ENCODE measurements at regions not wholly inside any gene's neighbourhood (a gene's known extent, or its start where the extent isn't known, plus 50 kb on each side); places are given as distances from the start of the nearest gene placed in this dataset.

- TF ChIP-seq ESRRG (CRISPR knock-in tag; IDR thresholded peaks at IDR 0.05) (no peak), TOX (CRISPR knock-in tag; IDR thresholded peaks at IDR 0.05; ENCODE audit: borderline replicate concordance) (no peak), CREB5 (CRISPR knock-in tag; IDR thresholded peaks at IDR 0.05; ENCODE audit: low read depth) (no peak), TCF4 (CRISPR knock-in tag; IDR thresholded peaks at IDR 0.05; ENCODE audit: borderline replicate concordance) (no peak), ZC3H10 (CRISPR knock-in tag; IDR thresholded peaks at IDR 0.05) (no peak), BACH2 (CRISPR knock-in tag; IDR thresholded peaks at IDR 0.05; ENCODE audit: borderline replicate concordance) (no peak), RARB (CRISPR knock-in tag; IDR thresholded peaks at IDR 0.05) (no peak), CSRNP3 (CRISPR knock-in tag; IDR thresholded peaks at IDR 0.05) (no peak), CSDC2 (CRISPR knock-in tag; IDR thresholded peaks at IDR 0.05) (no peak), ZFP3 (CRISPR knock-in tag; IDR thresholded peaks at IDR 0.05) (no peak), ZNF8 (CRISPR knock-in tag; IDR thresholded peaks at IDR 0.05) (no peak)
Measured at GRCh38 chr10:44182909-44183308, 202.0 kb downstream of the CXCL12 start (continued).

- TF ChIP-seq OSR1 (CRISPR knock-in tag; IDR thresholded peaks at IDR 0.05) = no peak
- ATAC-seq = peak; percentile 75
Measured at GRCh38 chr10:44180321-44181168, 204.4 kb downstream of the CXCL12 start.

- no peak for ATAC-seq
- TF ChIP-seq CSRNP3 (CRISPR knock-in tag; IDR thresholded peaks at IDR 0.05) = no peak
- no peak for TF ChIP-seq TCF4 (CRISPR knock-in tag; IDR thresholded peaks at IDR 0.05; ENCODE audit: borderline replicate concordance)
Measured at GRCh38 chr10:44178856-44179255, 206.0 kb downstream of the CXCL12 start.

GRCh38 chr10:44178281-44178680 lies 206.6 kb downstream of the CXCL12 start:
- no peak for ATAC-seq
- TF ChIP-seq CSDC2 (CRISPR knock-in tag; IDR thresholded peaks at IDR 0.05) (no peak), CREB5 (CRISPR knock-in tag; IDR thresholded peaks at IDR 0.05; ENCODE audit: low read depth) (no peak), OSR1 (CRISPR knock-in tag; IDR thresholded peaks at IDR 0.05) (no peak), TOX (CRISPR knock-in tag; IDR thresholded peaks at IDR 0.05; ENCODE audit: borderline replicate concordance) (no peak), ESRRG (CRISPR knock-in tag; IDR thresholded peaks at IDR 0.05) (no peak), RARB (CRISPR knock-in tag; IDR thresholded peaks at IDR 0.05) (no peak), ZNF565 (CRISPR knock-in tag; conservative IDR thresholded peaks at IDR 0.05; ENCODE audit: low read depth) (no peak), ZNF8 (CRISPR knock-in tag; IDR thresholded peaks at IDR 0.05) (no peak), PPARA (CRISPR knock-in tag; IDR thresholded peaks at IDR 0.05; ENCODE audit: borderline replicate concordance) (no peak), ZNF70 (CRISPR knock-in tag; IDR thresholded peaks at IDR 0.05) (no peak), TSHZ2 (CRISPR knock-in tag; IDR thresholded peaks at IDR 0.05) (no peak)

GRCh38 chr10:44177610-44178009 lies 207.3 kb downstream of the CXCL12 start:
- ATAC-seq = no peak
- TF ChIP-seq POU6F1 (CRISPR knock-in tag; IDR thresholded peaks at IDR 0.05; ENCODE audit: borderline replicate concordance, low read depth) (no peak), ZFP30 (CRISPR knock-in tag; IDR thresholded peaks at IDR 0.05) (no peak), ZNF565 (CRISPR knock-in tag; conservative IDR thresholded peaks at IDR 0.05; ENCODE audit: low read depth) (no peak), ARNTL (CRISPR knock-in tag; IDR thresholded peaks at IDR 0.05; ENCODE audit: borderline replicate concordance, low read depth) (no peak), ZNF8 (CRISPR knock-in tag; IDR thresholded peaks at IDR 0.05) (no peak), SNAI2 (CRISPR knock-in tag; IDR thresholded peaks at IDR 0.05) (no peak), TSHZ2 (CRISPR knock-in tag; IDR thresholded peaks at IDR 0.05) (no peak), ZC3H10 (CRISPR knock-in tag; IDR thresholded peaks at IDR 0.05) (no peak)

All from SK-N-SH treated with all-trans-retinoic acid at 6 μM for 48 hours (cell line).